NCI-H146 (cell line): ENCODE measurements at regions not wholly inside any gene's neighbourhood (a gene's known extent, or its start where the extent isn't known, plus 50 kb on each side); places are given as distances from the start of the nearest gene placed in this dataset.
"Not testable (repeated sequence)": the region's sequence is repeated elsewhere in the genome, so short reads cannot be mapped to it uniquely, and the experiment has no call there.

Experiments
- DNase-seq: peaks from one replicate; lab custom pipeline; 2025; lab: John Stamatoyannopoulos, UW

- no peak for DNase-seq
These were observed 308.8 kb downstream of the HHIPL2 start for GRCh38 chr1:222239130-222239529.

GRCh38 chr1:222234351-222234750 lies 313.6 kb downstream of the HHIPL2 start:
- DNase-seq = no peak

- no peak for DNase-seq
These were observed 314.3 kb downstream of the HHIPL2 start for GRCh38 chr1:222233444-222234158.

GRCh38 chr1:222232842-222233241 lies 315.1 kb downstream of the HHIPL2 start:
- DNase-seq = no peak

- DNase-seq = no peak
These were observed 318.1 kb downstream of the HHIPL2 start for GRCh38 chr1:222229672-222230312.

GRCh38 chr1:222225316-222225691 lies 322.6 kb downstream of the HHIPL2 start:
- DNase-seq = no peak

GRCh38 chr1:222224636-222225315 lies 323.1 kb downstream of the HHIPL2 start:
- DNase-seq = no peak

- no peak for DNase-seq
These were observed 323.7 kb downstream of the HHIPL2 start for GRCh38 chr1:222224156-222224555.

- no peak for DNase-seq
These were observed 324.9 kb downstream of the HHIPL2 start for GRCh38 chr1:222223010-222223409.

- DNase-seq = no peak
These were observed 331.6 kb downstream of the HHIPL2 start for GRCh38 chr1:222216255-222216754.

GRCh38 chr1:222210776-222211175 lies 337.1 kb downstream of the HHIPL2 start:
- DNase-seq = no peak

- DNase-seq = no peak
These were observed 343.4 kb downstream of the HHIPL2 start for GRCh38 chr1:222204475-222204874.

- no peak for DNase-seq
These were observed 345.1 kb downstream of the HHIPL2 start for GRCh38 chr1:222202831-222203230.

- no peak for DNase-seq
These were observed 351.2 kb downstream of the HHIPL2 start for GRCh38 chr1:222196736-222197135.

- no peak for DNase-seq
These were observed 351.6 kb downstream of the HHIPL2 start for GRCh38 chr1:222196288-222196687.

GRCh38 chr1:222195857-222196256 lies 352.0 kb downstream of the HHIPL2 start:
- no peak for DNase-seq

GRCh38 chr1:222189218-222189617 lies 358.7 kb downstream of the HHIPL2 start:
- no peak for DNase-seq

- no peak for DNase-seq
These were observed 360.2 kb downstream of the HHIPL2 start for GRCh38 chr1:222187566-222188332.

- no peak for DNase-seq
These were observed 365.3 kb downstream of the HHIPL2 start for GRCh38 chr1:222182641-222183040.

- no peak for DNase-seq
These were observed 366.7 kb downstream of the HHIPL2 start for GRCh38 chr1:222181191-222181590.

- DNase-seq = not testable (repeated sequence)
These were observed 370.4 kb downstream of the HHIPL2 start for GRCh38 chr1:222177496-222177895.

GRCh38 chr1:222171005-222171404 lies 376.9 kb downstream of the HHIPL2 start:
- DNase-seq = peak; percentile 20
